ENCODE measurements at regions not wholly inside any gene's neighbourhood (a gene's known extent, or its start where the extent isn't known, plus 50 kb on each side); places are given as distances from the start of the nearest gene placed in this dataset.

DNA sequence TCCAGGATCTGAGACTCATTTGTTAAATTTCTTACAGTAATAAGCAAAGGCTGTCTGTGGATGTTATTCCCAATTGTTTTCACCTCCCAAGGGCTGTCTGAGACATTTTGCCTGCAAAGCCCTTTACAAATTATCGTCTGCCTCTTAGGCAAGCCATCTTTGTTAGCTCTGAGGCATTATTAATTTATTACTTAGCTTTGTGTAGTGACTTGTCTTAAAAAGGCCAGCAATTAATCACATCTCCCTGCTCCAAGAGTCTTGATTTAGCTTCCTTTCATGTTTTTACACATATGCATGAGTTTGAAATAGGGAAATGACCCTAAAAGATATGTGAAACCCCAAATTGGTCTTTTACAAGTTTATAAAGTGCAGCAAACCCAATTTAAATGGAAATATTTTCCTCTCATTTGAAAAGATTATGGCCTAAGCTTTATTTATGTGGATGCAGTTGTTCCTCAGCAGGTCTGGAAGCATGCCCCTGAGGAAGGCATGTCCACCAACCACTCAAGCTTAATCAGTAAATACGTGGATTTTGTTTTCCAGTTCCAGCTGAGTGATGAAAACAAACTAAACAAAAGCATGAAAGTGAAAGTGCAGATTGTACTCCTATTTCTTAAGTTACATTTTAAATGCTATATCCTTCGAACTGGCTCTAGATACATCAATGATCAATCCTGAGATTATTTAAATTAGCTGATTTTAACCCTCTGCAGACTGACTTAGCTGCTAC is 173.6 kb upstream of the LNX1 start (continued):
- TF ChIP-seq, protein P1, sequence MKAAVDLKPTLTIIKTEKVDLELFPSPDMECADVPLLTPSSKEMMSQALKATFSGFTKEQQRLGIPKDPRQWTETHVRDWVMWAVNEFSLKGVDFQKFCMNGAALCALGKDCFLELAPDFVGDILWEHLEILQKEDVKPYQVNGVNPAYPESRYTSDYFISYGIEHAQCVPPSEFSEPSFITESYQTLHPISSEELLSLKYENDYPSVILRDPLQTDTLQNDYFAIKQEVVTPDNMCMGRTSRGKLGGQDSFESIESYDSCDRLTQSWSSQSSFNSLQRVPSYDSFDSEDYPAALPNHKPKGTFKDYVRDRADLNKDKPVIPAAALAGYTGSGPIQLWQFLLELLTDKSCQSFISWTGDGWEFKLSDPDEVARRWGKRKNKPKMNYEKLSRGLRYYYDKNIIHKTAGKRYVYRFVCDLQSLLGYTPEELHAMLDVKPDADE (IDR thresholded peaks at IDR 0.05) = no peak
- TF ChIP-seq, protein P2, sequence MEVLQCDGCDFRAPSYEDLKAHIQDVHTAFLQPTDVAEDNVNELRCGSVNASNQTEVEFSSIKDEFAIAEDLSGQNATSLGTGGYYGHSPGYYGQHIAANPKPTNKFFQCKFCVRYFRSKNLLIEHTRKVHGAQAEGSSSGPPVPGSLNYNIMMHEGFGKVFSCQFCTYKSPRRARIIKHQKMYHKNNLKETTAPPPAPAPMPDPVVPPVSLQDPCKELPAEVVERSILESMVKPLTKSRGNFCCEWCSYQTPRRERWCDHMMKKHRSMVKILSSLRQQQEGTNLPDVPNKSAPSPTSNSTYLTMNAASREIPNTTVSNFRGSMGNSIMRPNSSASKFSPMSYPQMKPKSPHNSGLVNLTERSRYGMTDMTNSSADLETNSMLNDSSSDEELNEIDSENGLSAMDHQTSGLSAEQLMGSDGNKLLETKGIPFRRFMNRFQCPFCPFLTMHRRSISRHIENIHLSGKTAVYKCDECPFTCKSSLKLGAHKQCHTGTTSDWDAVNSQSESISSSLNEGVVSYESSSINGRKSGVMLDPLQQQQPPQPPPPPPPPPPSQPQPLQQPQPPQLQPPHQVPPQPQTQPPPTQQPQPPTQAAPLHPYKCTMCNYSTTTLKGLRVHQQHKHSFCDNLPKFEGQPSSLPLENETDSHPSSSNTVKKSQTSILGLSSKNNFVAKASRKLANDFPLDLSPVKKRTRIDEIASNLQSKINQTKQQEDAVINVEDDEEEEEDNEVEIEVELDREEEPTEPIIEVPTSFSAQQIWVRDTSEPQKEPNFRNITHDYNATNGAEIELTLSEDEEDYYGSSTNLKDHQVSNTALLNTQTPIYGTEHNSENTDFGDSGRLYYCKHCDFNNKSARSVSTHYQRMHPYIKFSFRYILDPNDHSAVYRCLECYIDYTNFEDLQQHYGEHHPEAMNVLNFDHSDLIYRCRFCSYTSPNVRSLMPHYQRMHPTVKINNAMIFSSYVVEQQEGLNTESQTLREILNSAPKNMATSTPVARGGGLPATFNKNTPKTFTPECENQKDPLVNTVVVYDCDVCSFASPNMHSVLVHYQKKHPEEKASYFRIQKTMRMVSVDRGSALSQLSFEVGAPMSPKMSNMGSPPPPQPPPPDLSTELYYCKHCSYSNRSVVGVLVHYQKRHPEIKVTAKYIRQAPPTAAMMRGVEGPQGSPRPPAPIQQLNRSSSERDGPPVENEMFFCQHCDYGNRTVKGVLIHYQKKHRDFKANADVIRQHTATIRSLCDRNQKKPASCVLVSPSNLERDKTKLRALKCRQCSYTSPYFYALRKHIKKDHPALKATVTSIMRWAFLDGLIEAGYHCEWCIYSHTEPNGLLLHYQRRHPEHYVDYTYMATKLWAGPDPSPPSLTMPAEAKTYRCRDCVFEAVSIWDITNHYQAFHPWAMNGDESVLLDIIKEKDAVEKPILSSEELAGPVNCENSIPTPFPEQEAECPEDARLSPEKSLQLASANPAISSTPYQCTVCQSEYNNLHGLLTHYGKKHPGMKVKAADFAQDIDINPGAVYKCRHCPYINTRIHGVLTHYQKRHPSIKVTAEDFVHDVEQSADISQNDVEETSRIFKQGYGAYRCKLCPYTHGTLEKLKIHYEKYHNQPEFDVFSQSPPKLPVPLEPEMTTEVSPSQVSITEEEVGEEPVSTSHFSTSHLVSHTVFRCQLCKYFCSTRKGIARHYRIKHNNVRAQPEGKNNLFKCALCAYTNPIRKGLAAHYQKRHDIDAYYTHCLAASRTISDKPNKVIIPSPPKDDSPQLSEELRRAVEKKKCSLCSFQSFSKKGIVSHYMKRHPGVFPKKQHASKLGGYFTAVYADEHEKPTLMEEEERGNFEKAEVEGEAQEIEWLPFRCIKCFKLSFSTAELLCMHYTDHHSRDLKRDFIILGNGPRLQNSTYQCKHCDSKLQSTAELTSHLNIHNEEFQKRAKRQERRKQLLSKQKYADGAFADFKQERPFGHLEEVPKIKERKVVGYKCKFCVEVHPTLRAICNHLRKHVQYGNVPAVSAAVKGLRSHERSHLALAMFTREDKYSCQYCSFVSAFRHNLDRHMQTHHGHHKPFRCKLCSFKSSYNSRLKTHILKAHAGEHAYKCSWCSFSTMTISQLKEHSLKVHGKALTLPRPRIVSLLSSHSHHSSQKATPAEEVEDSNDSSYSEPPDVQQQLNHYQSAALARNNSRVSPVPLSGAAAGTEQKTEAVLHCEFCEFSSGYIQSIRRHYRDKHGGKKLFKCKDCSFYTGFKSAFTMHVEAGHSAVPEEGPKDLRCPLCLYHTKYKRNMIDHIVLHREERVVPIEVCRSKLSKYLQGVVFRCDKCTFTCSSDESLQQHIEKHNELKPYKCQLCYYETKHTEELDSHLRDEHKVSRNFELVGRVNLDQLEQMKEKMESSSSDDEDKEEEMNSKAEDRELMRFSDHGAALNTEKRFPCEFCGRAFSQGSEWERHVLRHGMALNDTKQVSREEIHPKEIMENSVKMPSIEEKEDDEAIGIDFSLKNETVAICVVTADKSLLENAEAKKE (CRISPR knock-in tag; IDR thresholded peaks at IDR 0.05) = no peak
- no peak for TF ChIP-seq STAT1 (IDR thresholded peaks at IDR 0.05; ENCODE audit: unreplicated experiment)
- no peak for TF ChIP-seq EZH2phosphoT487 (IDR thresholded peaks at IDR 0.05; ENCODE audit: unreplicated experiment)

DNA sequence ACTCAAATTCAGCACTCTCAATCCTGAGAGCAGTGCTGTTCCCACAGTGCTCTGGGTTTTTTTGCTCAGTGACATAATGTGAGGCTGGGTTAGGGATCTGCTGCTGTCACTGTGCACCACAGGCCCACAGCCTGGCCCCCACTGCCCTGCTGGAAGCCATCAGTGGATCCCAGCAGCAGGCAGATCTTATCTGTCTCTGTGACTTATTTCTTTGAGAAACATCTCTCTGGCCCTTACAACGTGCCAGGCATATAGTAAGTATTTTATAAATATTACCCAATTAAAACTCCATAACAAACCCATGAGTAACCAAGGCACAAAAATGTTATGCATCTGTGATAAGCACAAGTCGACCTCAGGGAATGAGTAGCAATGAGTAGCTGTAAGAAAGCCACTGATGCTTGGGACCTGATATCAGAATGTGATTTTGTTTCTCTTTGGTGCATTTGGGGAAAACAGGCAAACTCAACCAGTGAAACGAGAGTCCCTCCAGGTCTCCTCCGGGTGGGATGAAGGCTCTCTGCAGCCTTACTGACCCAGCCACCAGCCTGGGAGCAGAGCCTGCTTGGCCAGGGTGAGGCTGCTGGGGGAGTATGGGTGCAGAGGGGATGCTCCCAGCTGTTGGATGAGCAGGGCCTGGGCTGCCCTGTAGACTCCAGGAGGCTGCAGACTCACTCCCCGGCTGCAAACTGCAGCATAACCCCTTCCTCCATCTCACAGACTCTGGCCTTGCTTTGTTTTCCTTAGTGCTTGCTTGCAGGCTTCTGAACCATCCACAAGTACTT is 172.7 kb upstream of the LNX1 start:
- Mint-ChIP-seq H3K27ac (no peak overlapping the region), H3K27me3 (ENCODE audit: insufficient read depth, low read depth, poor library complexity) (peaks cover 2% of the 10 kb centered on the region), H3K9me3 (0 out of 3 replicates have a peak, but pooled peaks cover 3% of the 10 kb centered on the region), H3K36me3 (ENCODE audit: low read depth) (no peaks in the 10 kb centered on the region), H3K4me3 (no peak overlapping the region), H3K4me1 (no peaks in the 10 kb centered on the region)
- H3K4me1 ChIP-seq (ENCODE audit: insufficient read depth) = no peaks in the 10 kb centered on the region
- DNase-seq (ENCODE audit: low spot score) (no peak), ATAC-seq (peak; percentile 68)
- peak overlapping the region; percentile 29; the same call in 1 of the 2 replicates for H2AFZ ChIP-seq
- H3F3A ChIP-seq (replicated peaks; ENCODE audit: low read depth) = no peaks in the 10 kb centered on the region
- no peaks in the 10 kb centered on the region for H3K9me2 ChIP-seq (ENCODE audit: insufficient read depth)
- no peaks in the 10 kb centered on the region for H3K79me2 ChIP-seq (replicated peaks; ENCODE audit: insufficient read depth)
- H3K4me3 ChIP-seq = no peak overlapping the region
- H3K4me2 ChIP-seq = no peak overlapping the region
- no peak overlapping the region for H3K27ac ChIP-seq (ENCODE audit: low read depth)
- no peaks in the 10 kb centered on the region for H4K20me1 ChIP-seq (replicated peaks; ENCODE audit: insufficient read depth)
- H3K27me3 ChIP-seq (ENCODE audit: insufficient read depth) = no peaks in the 10 kb centered on the region
- H3K36me3 ChIP-seq (ENCODE audit: insufficient read depth) = no peaks in the 10 kb centered on the region
- TF ChIP-seq, protein P3, sequence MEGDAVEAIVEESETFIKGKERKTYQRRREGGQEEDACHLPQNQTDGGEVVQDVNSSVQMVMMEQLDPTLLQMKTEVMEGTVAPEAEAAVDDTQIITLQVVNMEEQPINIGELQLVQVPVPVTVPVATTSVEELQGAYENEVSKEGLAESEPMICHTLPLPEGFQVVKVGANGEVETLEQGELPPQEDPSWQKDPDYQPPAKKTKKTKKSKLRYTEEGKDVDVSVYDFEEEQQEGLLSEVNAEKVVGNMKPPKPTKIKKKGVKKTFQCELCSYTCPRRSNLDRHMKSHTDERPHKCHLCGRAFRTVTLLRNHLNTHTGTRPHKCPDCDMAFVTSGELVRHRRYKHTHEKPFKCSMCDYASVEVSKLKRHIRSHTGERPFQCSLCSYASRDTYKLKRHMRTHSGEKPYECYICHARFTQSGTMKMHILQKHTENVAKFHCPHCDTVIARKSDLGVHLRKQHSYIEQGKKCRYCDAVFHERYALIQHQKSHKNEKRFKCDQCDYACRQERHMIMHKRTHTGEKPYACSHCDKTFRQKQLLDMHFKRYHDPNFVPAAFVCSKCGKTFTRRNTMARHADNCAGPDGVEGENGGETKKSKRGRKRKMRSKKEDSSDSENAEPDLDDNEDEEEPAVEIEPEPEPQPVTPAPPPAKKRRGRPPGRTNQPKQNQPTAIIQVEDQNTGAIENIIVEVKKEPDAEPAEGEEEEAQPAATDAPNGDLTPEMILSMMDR (conservative IDR thresholded peaks at IDR 0.05; ENCODE audit: low read depth in 2 of 2) = no peak
- TF ChIP-seq ZNF331 (CRISPR knock-in tag; IDR thresholded peaks at IDR 0.05; ENCODE audit: low read depth) (no peak), JUNB (IDR thresholded peaks at IDR 0.05; ENCODE audit: unreplicated experiment) (no peak)

All from GM23338 (cell line).